ENCODE measurements at regions not wholly inside any gene's neighbourhood (a gene's known extent, or its start where the extent isn't known, plus 50 kb on each side); places are given as distances from the start of the nearest gene placed in this dataset.

DNA sequence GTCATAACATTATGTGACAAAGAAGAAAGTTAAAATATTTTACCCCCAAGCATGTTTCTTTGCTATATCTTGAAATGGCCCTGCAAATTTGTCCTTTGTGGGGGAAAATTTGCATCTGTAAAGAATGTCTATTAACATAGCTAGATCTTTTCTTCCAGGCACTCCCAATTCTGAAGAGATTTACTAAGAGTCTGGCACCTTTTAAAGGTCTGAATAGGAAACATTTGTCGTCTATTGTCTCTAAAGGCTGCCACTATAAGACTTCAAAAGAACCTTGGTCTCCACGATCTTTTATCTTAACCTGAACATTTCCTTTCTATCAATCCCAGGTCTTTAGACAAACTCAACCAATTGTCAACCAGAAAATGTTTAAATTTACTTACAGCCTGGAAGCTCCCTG is 128.6 kb upstream of the VCX start:
- H3K27ac ChIP-seq (ENCODE audit: low read length) = no peak overlapping the region
- H3K27me3 ChIP-seq (ENCODE audit: control insufficient read depth, insufficient read depth, low read length) = peaks cover 5% of the 10 kb centered on the region
- H3K9me3 ChIP-seq (replicated peaks; ENCODE audit: control insufficient read depth, low read depth, low read length) = no peaks in the 10 kb centered on the region
- H3K4me3 ChIP-seq (ENCODE audit: low read length) = no peak overlapping the region
- no peak for DNase-seq
- WGBS (ENCODE audit: insufficient coverage) = 20% methylated on average over 1 of the region's 2 CpGs
- no peaks in the 10 kb centered on the region for H3K36me3 ChIP-seq (ENCODE audit: control insufficient read depth, insufficient read depth, low read length)
- no peaks in the 10 kb centered on the region for H3K4me1 ChIP-seq (ENCODE audit: control insufficient read depth, insufficient read depth, low read length)

DNA sequence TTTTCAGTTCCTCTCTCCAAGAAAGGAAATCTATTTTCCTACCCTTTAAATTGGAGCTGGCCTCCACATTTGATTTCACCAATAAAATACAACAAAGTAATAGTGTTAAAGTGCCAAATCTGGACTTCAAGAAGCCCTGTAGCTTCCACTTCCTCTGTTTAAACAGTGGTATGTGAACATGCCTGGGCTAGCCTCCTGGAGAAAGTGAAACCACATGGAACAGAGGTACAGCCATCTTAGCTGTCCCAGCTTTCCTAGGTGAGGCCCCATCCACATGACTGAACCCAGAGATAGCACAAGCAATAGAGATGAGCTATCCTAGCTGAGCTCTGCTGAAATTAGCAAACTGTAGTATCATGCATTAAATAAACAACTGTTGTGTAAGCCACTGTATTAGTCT is 131.8 kb upstream of the VCX start:
- Histone ChIP-seq H3K27ac (ENCODE audit: low read length) (no peak overlapping the region), H3K4me1 (ENCODE audit: control insufficient read depth, insufficient read depth, low read length) (no peaks in the 10 kb centered on the region), H3K36me3 (ENCODE audit: control insufficient read depth, insufficient read depth, low read length) (no peaks in the 10 kb centered on the region), H3K27me3 (ENCODE audit: control insufficient read depth, insufficient read depth, low read length) (peaks cover 6% of the 10 kb centered on the region), H3K9me3 (replicated peaks; ENCODE audit: control insufficient read depth, low read depth, low read length) (no peaks in the 10 kb centered on the region), H3K4me3 (ENCODE audit: low read length) (no peak overlapping the region)
- no peak for DNase-seq

GRCh38 chrX:7709845-7710244 is 133.1 kb upstream of the VCX start:
- no peaks in the 10 kb centered on the region for H3K36me3 ChIP-seq (ENCODE audit: control insufficient read depth, insufficient read depth, low read length)
- peaks cover 4% of the 10 kb centered on the region for H3K27me3 ChIP-seq (ENCODE audit: control insufficient read depth, insufficient read depth, low read length)
- no peak overlapping the region for H3K4me3 ChIP-seq (ENCODE audit: low read length)
- peak; percentile 4 for DNase-seq
- WGBS (ENCODE audit: insufficient coverage) = 54% methylated on average over 4 of the region's 4 CpGs
- H3K27ac ChIP-seq (ENCODE audit: low read length) = no peak overlapping the region
- no peaks in the 10 kb centered on the region for H3K9me3 ChIP-seq (replicated peaks; ENCODE audit: control insufficient read depth, low read depth, low read length)
- no peaks in the 10 kb centered on the region for H3K4me1 ChIP-seq (ENCODE audit: control insufficient read depth, insufficient read depth, low read length)

GRCh38 chrX:7706032-7706431 is 136.9 kb upstream of the VCX start:
- DNase-seq = peak; percentile 12
- no peak overlapping the region for H3K27ac ChIP-seq (ENCODE audit: low read length)
- H3K27me3 ChIP-seq (ENCODE audit: control insufficient read depth, insufficient read depth, low read length) = peaks cover 7% of the 10 kb centered on the region
- H3K9me3 ChIP-seq (replicated peaks; ENCODE audit: control insufficient read depth, low read depth, low read length) = no peaks in the 10 kb centered on the region
- no peaks in the 10 kb centered on the region for H3K4me1 ChIP-seq (ENCODE audit: control insufficient read depth, insufficient read depth, low read length)
- H3K36me3 ChIP-seq (ENCODE audit: control insufficient read depth, insufficient read depth, low read length) = no peaks in the 10 kb centered on the region
- no peak overlapping the region for H3K4me3 ChIP-seq (ENCODE audit: low read length)

GRCh38 chrX:7704205-7704604 is 138.8 kb upstream of the VCX start:
- DNase-seq = no peak
- Histone ChIP-seq H3K4me3 (ENCODE audit: low read length) (no peak overlapping the region), H3K27ac (ENCODE audit: low read length) (no peak overlapping the region), H3K36me3 (ENCODE audit: control insufficient read depth, insufficient read depth, low read length) (no peaks in the 10 kb centered on the region), H3K9me3 (replicated peaks; ENCODE audit: control insufficient read depth, low read depth, low read length) (no peaks in the 10 kb centered on the region), H3K27me3 (ENCODE audit: control insufficient read depth, insufficient read depth, low read length) (peaks cover 7% of the 10 kb centered on the region), H3K4me1 (ENCODE audit: control insufficient read depth, insufficient read depth, low read length) (no peaks in the 10 kb centered on the region)
- 59% methylated on average over 2 of the region's 4 CpGs for WGBS (ENCODE audit: insufficient coverage)

DNA sequence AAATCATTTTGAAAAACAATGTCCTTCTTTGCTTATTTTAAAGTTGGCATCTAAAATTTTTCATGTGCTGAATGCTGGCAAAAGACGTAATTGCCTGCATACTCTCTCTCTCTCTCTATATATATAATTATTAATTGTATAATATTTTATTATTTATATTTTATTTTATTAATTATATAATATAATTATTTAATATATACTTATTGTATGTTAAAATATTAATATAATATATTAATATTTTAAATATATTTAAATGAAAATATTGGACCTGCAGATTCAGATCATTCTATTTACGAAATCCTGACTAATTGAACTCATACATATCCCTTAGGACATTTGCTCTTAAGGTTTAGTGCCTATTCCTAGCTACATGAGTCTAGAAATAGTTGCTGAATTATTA is 144.7 kb upstream of the VCX start:
- WGBS (ENCODE audit: insufficient coverage) = no CpG with 5 or more reads among the region's 2 CpGs
- DNase-seq = no peak
- no peak overlapping the region for H3K4me3 ChIP-seq (ENCODE audit: low read length)
- H3K4me1 ChIP-seq (ENCODE audit: control insufficient read depth, insufficient read depth, low read length) = no peaks in the 10 kb centered on the region
- no peaks in the 10 kb centered on the region for H3K36me3 ChIP-seq (ENCODE audit: control insufficient read depth, insufficient read depth, low read length)
- peaks cover 8% of the 10 kb centered on the region for H3K27me3 ChIP-seq (ENCODE audit: control insufficient read depth, insufficient read depth, low read length)
- no peaks in the 10 kb centered on the region for H3K9me3 ChIP-seq (replicated peaks; ENCODE audit: control insufficient read depth, low read depth, low read length)
- H3K27ac ChIP-seq (ENCODE audit: low read length) = no peak overlapping the region

GRCh38 chrX:7690842-7691241 is 152.1 kb upstream of the VCX start:
- WGBS (ENCODE audit: insufficient coverage) = 22% methylated on average over 5 of the region's 8 CpGs
- Histone ChIP-seq H3K27me3 (ENCODE audit: control insufficient read depth, insufficient read depth, low read length) (peaks cover 4% of the 10 kb centered on the region), H3K9me3 (replicated peaks; ENCODE audit: control insufficient read depth, low read depth, low read length) (no peaks in the 10 kb centered on the region), H3K4me1 (ENCODE audit: control insufficient read depth, insufficient read depth, low read length) (no peaks in the 10 kb centered on the region), H3K4me3 (ENCODE audit: low read length) (no peak overlapping the region), H3K27ac (ENCODE audit: low read length) (no peak overlapping the region), H3K36me3 (ENCODE audit: control insufficient read depth, insufficient read depth, low read length) (no peaks in the 10 kb centered on the region)
- DNase-seq = no peak

GRCh38 chrX:7689791-7690412 is 153.1 kb upstream of the VCX start:
- H3K27me3 ChIP-seq (ENCODE audit: control insufficient read depth, insufficient read depth, low read length) = peaks cover 4% of the 10 kb centered on the region
- no peaks in the 10 kb centered on the region for H3K9me3 ChIP-seq (replicated peaks; ENCODE audit: control insufficient read depth, low read depth, low read length)
- no peak overlapping the region for H3K27ac ChIP-seq (ENCODE audit: low read length)
- no CpG with 5 or more reads among the region's 4 CpGs for WGBS (ENCODE audit: insufficient coverage)
- H3K4me1 ChIP-seq (ENCODE audit: control insufficient read depth, insufficient read depth, low read length) = no peaks in the 10 kb centered on the region
- H3K36me3 ChIP-seq (ENCODE audit: control insufficient read depth, insufficient read depth, low read length) = no peaks in the 10 kb centered on the region
- DNase-seq = no peak
- no peak overlapping the region for H3K4me3 ChIP-seq (ENCODE audit: low read length)

DNA sequence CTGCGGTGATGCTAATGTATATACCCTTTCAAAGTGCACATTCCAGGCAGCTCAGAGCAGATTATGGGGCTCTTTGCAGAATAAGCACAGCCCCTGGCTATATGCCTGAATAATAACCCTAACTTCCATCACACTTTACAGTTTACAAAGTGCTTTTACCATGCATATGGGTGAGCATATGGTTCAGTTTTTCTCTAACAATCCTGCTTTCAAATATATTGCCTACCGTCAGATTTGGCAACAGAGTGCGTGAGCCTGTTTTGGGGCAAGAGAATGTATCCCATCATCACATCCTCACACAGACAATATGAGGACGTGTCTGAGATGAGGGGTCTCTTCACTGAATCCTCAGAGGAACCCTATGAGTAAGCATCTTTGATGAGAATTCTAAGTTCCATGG is 162.8 kb upstream of the VCX start:
- H3K27ac ChIP-seq (ENCODE audit: low read length) = no peak overlapping the region
- no peak overlapping the region for H3K4me3 ChIP-seq (ENCODE audit: low read length)
- no peaks in the 10 kb centered on the region for H3K4me1 ChIP-seq (ENCODE audit: control insufficient read depth, insufficient read depth, low read length)
- H3K36me3 ChIP-seq (ENCODE audit: control insufficient read depth, insufficient read depth, low read length) = no peaks in the 10 kb centered on the region
- WGBS (ENCODE audit: insufficient coverage) = 46% methylated on average over 1 of the region's 4 CpGs
- peaks cover 4% of the 10 kb centered on the region for H3K27me3 ChIP-seq (ENCODE audit: control insufficient read depth, insufficient read depth, low read length)
- no peaks in the 10 kb centered on the region for H3K9me3 ChIP-seq (replicated peaks; ENCODE audit: control insufficient read depth, low read depth, low read length)
- DNase-seq = no peak

- H3K4me3 ChIP-seq (ENCODE audit: low read length) = no peak overlapping the region
- no peaks in the 10 kb centered on the region for H3K4me1 ChIP-seq (ENCODE audit: control insufficient read depth, insufficient read depth, low read length)
- WGBS (ENCODE audit: insufficient coverage) = no CpG with 5 or more reads among the region's 5 CpGs
- peaks cover 20% of the 10 kb centered on the region for H3K9me3 ChIP-seq (replicated peaks; ENCODE audit: control insufficient read depth, low read depth, low read length)
- no peaks in the 10 kb centered on the region for H3K27me3 ChIP-seq (ENCODE audit: control insufficient read depth, insufficient read depth, low read length)
- DNase-seq = no peak
- H3K36me3 ChIP-seq (ENCODE audit: control insufficient read depth, insufficient read depth, low read length) = no peaks in the 10 kb centered on the region
- H3K27ac ChIP-seq (ENCODE audit: low read length) = no peak overlapping the region
These were observed 188.7 kb upstream of the VCX start for GRCh38 chrX:7654316-7654715.

GRCh38 chrX:7647831-7648230 is 195.1 kb upstream of the VCX start:
- Histone ChIP-seq H3K27ac (ENCODE audit: low read length) (no peak overlapping the region), H3K4me3 (ENCODE audit: low read length) (no peak overlapping the region), H3K9me3 (replicated peaks; ENCODE audit: control insufficient read depth, low read depth, low read length) (no peaks in the 10 kb centered on the region), H3K36me3 (ENCODE audit: control insufficient read depth, insufficient read depth, low read length) (no peaks in the 10 kb centered on the region), H3K27me3 (ENCODE audit: control insufficient read depth, insufficient read depth, low read length) (peaks cover 9% of the 10 kb centered on the region), H3K4me1 (ENCODE audit: control insufficient read depth, insufficient read depth, low read length) (no peaks in the 10 kb centered on the region)
- WGBS (ENCODE audit: insufficient coverage) = 6% methylated on average over 2 of the region's 3 CpGs
- no peak for DNase-seq

Data from muscle of leg (tissue), 3 donors.